WTC11 (cell line): ENCODE measurements at regions not wholly inside any gene's neighbourhood (a gene's known extent, or its start where the extent isn't known, plus 50 kb on each side); places are given as distances from the start of the nearest gene placed in this dataset.

Experiments
- ATAC-seq: fragments of 200-7000 bp; cut with Tn5 transposase; 2 replicates; pipeline ENCODE4 v1.10.0; 2021; ENCODE audit warnings: mild to moderate bottlenecking, moderate library complexity
- CTCF ChIA-PET: fragments of 300-600 bp; sonication (Branson Sonifier 250); formaldehyde crosslinking; loops from one replicate; lab custom pipeline; 2021; ENCODE audit warnings: antibody characterized with exemption; lab: Charles Lee
- POLR2A ChIA-PET: fragments of 350-600 bp; sonication (Branson Sonifier 250); formaldehyde crosslinking; loops from one replicate; lab custom pipeline; 2021; ENCODE audit warnings: antibody characterized with exemption; lab: Charles Lee
- DNase-seq: peaks from one replicate; pipeline ENCODE4 v3.0.0; 2021; ENCODE audit warnings: low spot score
- H3K27ac Mint-ChIP-seq: 2 replicates; pipeline ENCODE4 v1.8.0; 2021; ENCODE audit warnings: mixed read lengths
- H3K27me3 Mint-ChIP-seq: 2 replicates; pipeline ENCODE4 v1.8.0; 2021; ENCODE audit warnings: low read depth, mild to moderate bottlenecking, moderate library complexity, mixed read lengths
- H3K36me3 Mint-ChIP-seq: 2 replicates; pipeline ENCODE4 v1.8.0; 2021; ENCODE audit warnings: mixed read lengths
- H3K4me1 Mint-ChIP-seq: 2 replicates; pipeline ENCODE4 v1.8.0; 2022; ENCODE audit warnings: mixed read lengths
- H3K4me3 Mint-ChIP-seq: 2 replicates; pipeline ENCODE4 v1.8.0; 2021; ENCODE audit warnings: mild to moderate bottlenecking, moderate library complexity, mixed read lengths
- H3K9me3 Mint-ChIP-seq: 2 replicates; pipeline ENCODE4 v1.8.0; 2021; ENCODE audit warnings: mixed read lengths
- EMX1 ChIP-seq: fragments of 250-450 bp; sonication (Bioruptor Pico); IDR thresholded peaks from 2 replicates; pipeline ENCODE4 v1.8.0; 2021; ENCODE audit warnings: mild to moderate bottlenecking
- ETV6 ChIP-seq: sonication (generic); formaldehyde crosslinking; IDR thresholded peaks from 2 replicates; pipeline ENCODE4 v1.8.1; 2022; ENCODE audit warnings: mild to moderate bottlenecking, missing genetic modification reagents
- FOXJ3 ChIP-seq: sonication (generic); formaldehyde crosslinking; IDR thresholded peaks from 2 replicates; pipeline ENCODE4 v1.9.0; 2021; ENCODE audit warnings: missing genetic modification reagents, mild to moderate bottlenecking, borderline replicate concordance
- GABPB1 ChIP-seq: sonication (generic); formaldehyde crosslinking; IDR thresholded peaks from 2 replicates; pipeline ENCODE4 v1.8.1; 2023; ENCODE audit warnings: mild to moderate bottlenecking, missing genetic modification reagents
- MXD4 ChIP-seq: fragments of 250-450 bp; sonication (Bioruptor Pico); IDR thresholded peaks from 2 replicates; pipeline ENCODE4 v1.8.0; 2021; ENCODE audit warnings: mild to moderate bottlenecking, moderate library complexity, borderline replicate concordance
- NR1H2 ChIP-seq: sonication (generic); formaldehyde crosslinking; IDR thresholded peaks from 2 replicates; pipeline ENCODE4 v1.9.0; 2021; ENCODE audit warnings: mild to moderate bottlenecking, moderate library complexity, missing genetic modification reagents
- NR3C1 ChIP-seq: sonication (generic); formaldehyde crosslinking; conservative IDR thresholded peaks from 2 replicates; pipeline ENCODE4 v1.8.1; 2023; ENCODE audit warnings: low read depth, mild to moderate bottlenecking, missing genetic modification reagents
- OVOL2 ChIP-seq: fragments of 250-450 bp; sonication (Bioruptor Pico); IDR thresholded peaks from 2 replicates; pipeline ENCODE4 v1.9.0; 2021; ENCODE audit warnings: mild to moderate bottlenecking, borderline replicate concordance
- PRRX2 ChIP-seq: fragments of 250-450 bp; sonication (Bioruptor Pico); IDR thresholded peaks from 2 replicates; pipeline ENCODE4 v1.8.0; 2021; ENCODE audit warnings: mild to moderate bottlenecking
- RELA ChIP-seq: sonication (generic); formaldehyde crosslinking; IDR thresholded peaks from 2 replicates; pipeline ENCODE4 v1.8.1; 2022; ENCODE audit warnings: missing genetic modification reagents, mild to moderate bottlenecking, borderline replicate concordance
- RORB ChIP-seq: fragments of 250-450 bp; sonication (Bioruptor Pico); IDR thresholded peaks from 2 replicates; pipeline ENCODE4 v1.9.0; 2021; ENCODE audit warnings: mild to moderate bottlenecking
- SMAD4 ChIP-seq: sonication (generic); formaldehyde crosslinking; IDR thresholded peaks from 2 replicates; pipeline ENCODE4 v1.8.0; 2022; ENCODE audit warnings: mild to moderate bottlenecking, missing genetic modification reagents
- TCF7 ChIP-seq: sonication (generic); formaldehyde crosslinking; IDR thresholded peaks from 2 replicates; pipeline ENCODE4 v1.8.0; 2022; ENCODE audit warnings: mild to moderate bottlenecking, low read depth, missing genetic modification reagents, moderate library complexity
- ZNF232 ChIP-seq: sonication (generic); formaldehyde crosslinking; IDR thresholded peaks from 2 replicates; pipeline ENCODE4 v1.8.0; 2022; ENCODE audit warnings: mild to moderate bottlenecking, missing genetic modification reagents
- ZNF396 ChIP-seq: fragments of 250-450 bp; sonication (Bioruptor Pico); IDR thresholded peaks from 2 replicates; pipeline ENCODE4 v1.8.0; 2021; ENCODE audit warnings: mild to moderate bottlenecking, moderate library complexity, borderline replicate concordance
- TF ChIP-seq, protein P1 (sequence below): sonication (generic); formaldehyde crosslinking; IDR thresholded peaks from 2 replicates; pipeline ENCODE4 v1.8.0; 2022; ENCODE audit warnings: mild to moderate bottlenecking, missing genetic modification reagents
- TF ChIP-seq, protein P2 (sequence below): sonication (generic); formaldehyde crosslinking; IDR thresholded peaks from 2 replicates; pipeline ENCODE4 v1.8.1; 2022; ENCODE audit warnings: missing genetic modification reagents, borderline replicate concordance
- TF ChIP-seq, protein P3 (sequence below): sonication (generic); formaldehyde crosslinking; IDR thresholded peaks from 2 replicates; pipeline ENCODE4 v1.8.0; 2022; ENCODE audit warnings: mild to moderate bottlenecking, missing genetic modification reagents
- TF ChIP-seq, protein P4 (sequence below): fragments of 250-450 bp; sonication (Bioruptor Pico); IDR thresholded peaks from 2 replicates; pipeline ENCODE4 v1.8.0; 2021; ENCODE audit warnings: mild to moderate bottlenecking
- TF ChIP-seq, protein P5 (sequence below): sonication (generic); formaldehyde crosslinking; IDR thresholded peaks from 2 replicates; pipeline ENCODE4 v1.8.1; 2023; ENCODE audit warnings: mild to moderate bottlenecking, missing genetic modification reagents, borderline replicate concordance
- TF ChIP-seq, protein P6 (sequence below): fragments of 250-450 bp; sonication (Bioruptor Pico); IDR thresholded peaks from 2 replicates; pipeline ENCODE4 v1.9.0; 2021; ENCODE audit warnings: moderate library complexity, mild to moderate bottlenecking, inconsistent platforms, borderline replicate concordance
- TF ChIP-seq, protein P7 (sequence below): sonication (generic); formaldehyde crosslinking; IDR thresholded peaks from 2 replicates; pipeline ENCODE4 v1.8.1; 2022; ENCODE audit warnings: low read depth, mild to moderate bottlenecking, moderate library complexity, missing genetic modification reagents, borderline replicate concordance
- TF ChIP-seq, protein P8 (sequence below): sonication (generic); formaldehyde crosslinking; IDR thresholded peaks from 2 replicates; pipeline ENCODE4 v1.8.1; 2022; ENCODE audit warnings: low read depth, missing genetic modification reagents, borderline replicate concordance

DNA sequence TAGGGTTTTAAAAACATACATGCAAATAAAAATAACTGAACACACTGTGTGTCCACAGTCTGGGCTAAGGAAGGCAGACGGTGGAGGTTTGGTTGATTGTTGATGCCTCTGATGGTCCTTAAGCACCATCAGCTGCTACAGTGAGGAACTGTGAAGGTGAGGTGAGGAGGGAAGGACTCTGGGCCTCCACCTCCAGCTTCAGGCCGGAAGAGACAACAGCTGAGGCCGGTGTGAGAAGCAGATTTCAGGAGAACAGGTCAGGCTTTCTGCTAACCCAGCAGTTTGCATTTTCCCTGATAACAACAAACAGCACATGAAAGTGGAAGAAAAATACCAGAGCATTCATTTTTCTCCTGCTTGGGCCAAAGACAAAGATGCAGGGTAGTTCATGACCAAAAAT is 189.9 kb upstream of the AJAP1 start:
- ATAC-seq (no peak), DNase-seq (no peak)
- Mint-ChIP-seq H3K27me3 (peaks cover 19% of the 10 kb centered on the region), H3K36me3 (peaks cover 62% of the 10 kb centered on the region), H3K27ac (no peak overlapping the region), H3K9me3 (peaks cover 57% of the 10 kb centered on the region), H3K4me1 (no peaks in the 10 kb centered on the region), H3K4me3 (no peak overlapping the region)
- TF ChIP-seq, protein P1, sequence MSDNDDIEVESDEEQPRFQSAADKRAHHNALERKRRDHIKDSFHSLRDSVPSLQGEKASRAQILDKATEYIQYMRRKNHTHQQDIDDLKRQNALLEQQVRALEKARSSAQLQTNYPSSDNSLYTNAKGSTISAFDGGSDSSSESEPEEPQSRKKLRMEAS (CRISPR knock-in tag), result no peak
- TF ChIP-seq SMAD4 (no peak), ZNF396 (no peak), RELA (CRISPR knock-in tag) (no peak), ETV6 (CRISPR knock-in tag) (no peak), OVOL2 (CRISPR knock-in tag) (no peak), TCF7 (CRISPR knock-in tag) (no peak), EMX1 (CRISPR knock-in tag) (no peak), RORB (no peak), NR1H2 (CRISPR knock-in tag) (no peak), GABPB1 (no peak)
- TF ChIP-seq, protein P2, sequence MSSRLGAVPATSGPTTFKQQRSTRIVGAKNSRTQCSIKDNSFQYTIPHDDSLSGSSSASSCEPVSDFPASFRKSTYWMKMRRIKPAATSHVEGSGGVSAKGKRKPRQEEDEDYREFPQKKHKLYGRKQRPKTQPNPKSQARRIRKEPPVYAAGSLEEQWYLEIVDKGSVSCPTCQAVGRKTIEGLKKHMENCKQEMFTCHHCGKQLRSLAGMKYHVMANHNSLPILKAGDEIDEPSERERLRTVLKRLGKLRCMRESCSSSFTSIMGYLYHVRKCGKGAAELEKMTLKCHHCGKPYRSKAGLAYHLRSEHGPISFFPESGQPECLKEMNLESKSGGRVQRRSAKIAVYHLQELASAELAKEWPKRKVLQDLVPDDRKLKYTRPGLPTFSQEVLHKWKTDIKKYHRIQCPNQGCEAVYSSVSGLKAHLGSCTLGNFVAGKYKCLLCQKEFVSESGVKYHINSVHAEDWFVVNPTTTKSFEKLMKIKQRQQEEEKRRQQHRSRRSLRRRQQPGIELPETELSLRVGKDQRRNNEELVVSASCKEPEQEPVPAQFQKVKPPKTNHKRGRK (CRISPR knock-in tag), result no peak
- TF ChIP-seq, protein P3, sequence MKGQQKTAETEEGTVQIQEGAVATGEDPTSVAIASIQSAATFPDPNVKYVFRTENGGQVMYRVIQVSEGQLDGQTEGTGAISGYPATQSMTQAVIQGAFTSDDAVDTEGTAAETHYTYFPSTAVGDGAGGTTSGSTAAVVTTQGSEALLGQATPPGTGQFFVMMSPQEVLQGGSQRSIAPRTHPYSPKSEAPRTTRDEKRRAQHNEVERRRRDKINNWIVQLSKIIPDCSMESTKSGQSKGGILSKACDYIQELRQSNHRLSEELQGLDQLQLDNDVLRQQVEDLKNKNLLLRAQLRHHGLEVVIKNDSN (CRISPR knock-in tag), result no peak
- TF ChIP-seq, protein P4, sequence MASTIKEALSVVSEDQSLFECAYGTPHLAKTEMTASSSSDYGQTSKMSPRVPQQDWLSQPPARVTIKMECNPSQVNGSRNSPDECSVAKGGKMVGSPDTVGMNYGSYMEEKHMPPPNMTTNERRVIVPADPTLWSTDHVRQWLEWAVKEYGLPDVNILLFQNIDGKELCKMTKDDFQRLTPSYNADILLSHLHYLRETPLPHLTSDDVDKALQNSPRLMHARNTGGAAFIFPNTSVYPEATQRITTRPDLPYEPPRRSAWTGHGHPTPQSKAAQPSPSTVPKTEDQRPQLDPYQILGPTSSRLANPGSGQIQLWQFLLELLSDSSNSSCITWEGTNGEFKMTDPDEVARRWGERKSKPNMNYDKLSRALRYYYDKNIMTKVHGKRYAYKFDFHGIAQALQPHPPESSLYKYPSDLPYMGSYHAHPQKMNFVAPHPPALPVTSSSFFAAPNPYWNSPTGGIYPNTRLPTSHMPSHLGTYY (CRISPR knock-in tag), result no peak
- POLR2A ChIA-PET, result no interaction called here
- CTCF ChIA-PET, result no interaction called here

DNA sequence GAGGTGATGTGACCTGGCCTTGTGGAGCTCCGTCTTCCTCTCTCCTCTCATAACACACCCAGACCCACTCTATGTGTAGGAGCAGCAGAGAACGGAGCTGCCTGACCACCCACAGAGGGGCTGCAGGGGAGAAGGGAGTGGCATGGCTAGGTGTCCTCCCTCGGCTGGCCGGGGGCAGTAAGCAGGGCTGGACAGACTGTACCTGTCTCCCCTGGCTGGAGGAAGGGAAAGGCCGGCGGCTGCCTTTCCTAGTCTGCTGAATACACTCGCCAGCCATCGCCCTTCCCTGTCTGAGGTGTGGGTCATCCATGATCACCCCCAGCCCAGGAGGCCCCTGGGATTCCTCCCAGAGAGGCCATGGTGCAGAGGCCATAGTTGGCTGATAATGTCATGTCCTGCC is 187.2 kb upstream of the AJAP1 start:
- POLR2A ChIA-PET, result no interaction called here
- Mint-ChIP-seq H3K9me3 (peaks cover 58% of the 10 kb centered on the region), H3K4me1 (no peaks in the 10 kb centered on the region), H3K36me3 (peaks cover 58% of the 10 kb centered on the region), H3K27me3 (peaks cover 19% of the 10 kb centered on the region), H3K4me3 (no peak overlapping the region), H3K27ac (no peak overlapping the region)
- ATAC-seq, result no peak
- DNase-seq, result no peak
- CTCF ChIA-PET, result no interaction called here
- TF ChIP-seq, protein P5, sequence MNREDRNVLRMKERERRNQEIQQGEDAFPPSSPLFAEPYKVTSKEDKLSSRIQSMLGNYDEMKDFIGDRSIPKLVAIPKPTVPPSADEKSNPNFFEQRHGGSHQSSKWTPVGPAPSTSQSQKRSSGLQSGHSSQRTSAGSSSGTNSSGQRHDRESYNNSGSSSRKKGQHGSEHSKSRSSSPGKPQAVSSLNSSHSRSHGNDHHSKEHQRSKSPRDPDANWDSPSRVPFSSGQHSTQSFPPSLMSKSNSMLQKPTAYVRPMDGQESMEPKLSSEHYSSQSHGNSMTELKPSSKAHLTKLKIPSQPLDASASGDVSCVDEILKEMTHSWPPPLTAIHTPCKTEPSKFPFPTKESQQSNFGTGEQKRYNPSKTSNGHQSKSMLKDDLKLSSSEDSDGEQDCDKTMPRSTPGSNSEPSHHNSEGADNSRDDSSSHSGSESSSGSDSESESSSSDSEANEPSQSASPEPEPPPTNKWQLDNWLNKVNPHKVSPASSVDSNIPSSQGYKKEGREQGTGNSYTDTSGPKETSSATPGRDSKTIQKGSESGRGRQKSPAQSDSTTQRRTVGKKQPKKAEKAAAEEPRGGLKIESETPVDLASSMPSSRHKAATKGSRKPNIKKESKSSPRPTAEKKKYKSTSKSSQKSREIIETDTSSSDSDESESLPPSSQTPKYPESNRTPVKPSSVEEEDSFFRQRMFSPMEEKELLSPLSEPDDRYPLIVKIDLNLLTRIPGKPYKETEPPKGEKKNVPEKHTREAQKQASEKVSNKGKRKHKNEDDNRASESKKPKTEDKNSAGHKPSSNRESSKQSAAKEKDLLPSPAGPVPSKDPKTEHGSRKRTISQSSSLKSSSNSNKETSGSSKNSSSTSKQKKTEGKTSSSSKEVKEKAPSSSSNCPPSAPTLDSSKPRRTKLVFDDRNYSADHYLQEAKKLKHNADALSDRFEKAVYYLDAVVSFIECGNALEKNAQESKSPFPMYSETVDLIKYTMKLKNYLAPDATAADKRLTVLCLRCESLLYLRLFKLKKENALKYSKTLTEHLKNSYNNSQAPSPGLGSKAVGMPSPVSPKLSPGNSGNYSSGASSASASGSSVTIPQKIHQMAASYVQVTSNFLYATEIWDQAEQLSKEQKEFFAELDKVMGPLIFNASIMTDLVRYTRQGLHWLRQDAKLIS, result no peak
- TF ChIP-seq, protein P6, sequence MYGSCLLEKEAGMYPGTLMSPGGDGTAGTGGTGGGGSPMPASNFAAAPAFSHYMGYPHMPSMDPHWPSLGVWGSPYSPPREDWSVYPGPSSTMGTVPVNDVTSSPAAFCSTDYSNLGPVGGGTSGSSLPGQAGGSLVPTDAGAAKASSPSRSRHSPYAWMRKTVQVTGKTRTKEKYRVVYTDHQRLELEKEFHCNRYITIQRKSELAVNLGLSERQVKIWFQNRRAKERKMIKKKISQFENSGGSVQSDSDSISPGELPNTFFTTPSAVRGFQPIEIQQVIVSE (CRISPR knock-in tag), result no peak
- TF ChIP-seq ZNF232 (CRISPR knock-in tag), result no peak
- no peak for TF ChIP-seq NR3C1 (CRISPR knock-in tag)
- TF ChIP-seq, protein P7, sequence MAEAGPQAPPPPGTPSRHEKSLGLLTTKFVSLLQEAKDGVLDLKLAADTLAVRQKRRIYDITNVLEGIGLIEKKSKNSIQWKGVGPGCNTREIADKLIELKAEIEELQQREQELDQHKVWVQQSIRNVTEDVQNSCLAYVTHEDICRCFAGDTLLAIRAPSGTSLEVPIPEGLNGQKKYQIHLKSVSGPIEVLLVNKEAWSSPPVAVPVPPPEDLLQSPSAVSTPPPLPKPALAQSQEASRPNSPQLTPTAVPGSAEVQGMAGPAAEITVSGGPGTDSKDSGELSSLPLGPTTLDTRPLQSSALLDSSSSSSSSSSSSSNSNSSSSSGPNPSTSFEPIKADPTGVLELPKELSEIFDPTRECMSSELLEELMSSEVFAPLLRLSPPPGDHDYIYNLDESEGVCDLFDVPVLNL (CRISPR knock-in tag), result no peak
- TF ChIP-seq, protein P8, sequence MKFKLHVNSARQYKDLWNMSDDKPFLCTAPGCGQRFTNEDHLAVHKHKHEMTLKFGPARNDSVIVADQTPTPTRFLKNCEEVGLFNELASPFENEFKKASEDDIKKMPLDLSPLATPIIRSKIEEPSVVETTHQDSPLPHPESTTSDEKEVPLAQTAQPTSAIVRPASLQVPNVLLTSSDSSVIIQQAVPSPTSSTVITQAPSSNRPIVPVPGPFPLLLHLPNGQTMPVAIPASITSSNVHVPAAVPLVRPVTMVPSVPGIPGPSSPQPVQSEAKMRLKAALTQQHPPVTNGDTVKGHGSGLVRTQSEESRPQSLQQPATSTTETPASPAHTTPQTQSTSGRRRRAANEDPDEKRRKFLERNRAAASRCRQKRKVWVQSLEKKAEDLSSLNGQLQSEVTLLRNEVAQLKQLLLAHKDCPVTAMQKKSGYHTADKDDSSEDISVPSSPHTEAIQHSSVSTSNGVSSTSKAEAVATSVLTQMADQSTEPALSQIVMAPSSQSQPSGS (CRISPR knock-in tag), result no peak
- no peak for TF ChIP-seq FOXJ3 (CRISPR knock-in tag)
- TF ChIP-seq, protein P1 (CRISPR knock-in tag), result no peak
- TF ChIP-seq MXD4, result no peak
- no peak for TF ChIP-seq PRRX2 (CRISPR knock-in tag)
- TF ChIP-seq, protein P3 (CRISPR knock-in tag), result no peak
